GM23248 (cell line): ENCODE measurements at regions not wholly inside any gene's neighbourhood (a gene's known extent, or its start where the extent isn't known, plus 50 kb on each side); places are given as distances from the start of the nearest gene placed in this dataset.

ENCODE experiments used
- EZH2 ChIP-seq: fragments of 200-600 bp; sonication (generic); IDR thresholded peaks from 2 replicates; pipeline ENCODE4 v1.6.1; 2018; ENCODE audit warnings: antibody characterized with exemption, mild to moderate bottlenecking; ENCODE audit not compliant: insufficient read depth, poor library complexity, severe bottlenecking
- EZH2phosphoT487 ChIP-seq: fragments of 200-600 bp; sonication (generic); IDR thresholded peaks from 2 replicates; pipeline ENCODE4 v1.6.1; 2018; ENCODE audit warnings: antibody characterized with exemption, moderate library complexity, mild to moderate bottlenecking, low read depth; ENCODE audit not compliant: insufficient read depth

DNA sequence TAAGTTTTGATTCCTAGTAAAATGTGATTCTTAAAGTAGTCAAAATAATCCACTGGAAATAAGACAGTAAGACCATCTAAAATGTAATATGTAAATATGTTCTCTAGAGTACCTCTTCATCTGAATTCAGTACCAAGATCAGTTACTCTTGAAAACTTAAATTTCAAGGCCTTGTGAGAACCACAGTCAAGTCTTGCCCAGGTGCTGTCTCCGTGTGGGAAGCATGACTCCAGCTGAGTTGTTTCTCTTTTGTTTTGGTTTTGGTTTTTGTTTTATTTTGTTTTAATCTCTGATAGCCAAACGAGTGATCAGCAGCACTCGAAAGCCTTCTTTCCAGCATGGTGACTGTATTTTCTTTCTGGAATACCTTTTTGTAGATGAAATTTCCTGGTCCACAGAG is 907.0 kb downstream of the KCNJ18 start:
- TF ChIP-seq EZH2phosphoT487 (no peak), EZH2 (no peak)
